OCI-LY1 (cell line): ENCODE measurements at regions not wholly inside any gene's neighbourhood (a gene's known extent, or its start where the extent isn't known, plus 50 kb on each side); places are given as distances from the start of the nearest gene placed in this dataset.

Source experiments
- H2AFZ ChIP-seq: fragments of 200-600 bp; sonication (generic), shearing (Covaris generic); 2 replicates; pipeline ENCODE4 v1.6.0; 2014; ENCODE audit warnings: antibody characterized with exemption, mild to moderate bottlenecking, low read length
- H3F3A ChIP-seq: fragments of 200-600 bp; sonication (generic), shearing (Covaris generic); 2 replicates; pipeline ENCODE4 v1.6.0; 2014; ENCODE audit warnings: mild to moderate bottlenecking, antibody characterized with exemption, low read length, moderate library complexity; ENCODE audit not compliant: insufficient read depth
- H3K27ac ChIP-seq: fragments of 200-600 bp; sonication (generic); 2 replicates; pipeline ENCODE4 v1.5.1; 2014; ENCODE audit warnings: low read length, mixed run types, mild to moderate bottlenecking, low read depth; ENCODE audit not compliant: poor library complexity, severe bottlenecking
- H3K27me3 ChIP-seq: fragments of 200-600 bp; sonication (generic); 2 replicates; pipeline ENCODE4 v1.6.0; 2014; ENCODE audit warnings: antibody characterized with exemption, mild to moderate bottlenecking, low read length, moderate library complexity; ENCODE audit not compliant: insufficient read depth
- H3K36me3 ChIP-seq: fragments of 200-600 bp; sonication (generic); 2 replicates; pipeline ENCODE4 v1.6.1; 2014; ENCODE audit warnings: mild to moderate bottlenecking, antibody characterized with exemption, low read length, moderate library complexity, mixed read lengths; ENCODE audit not compliant: insufficient read depth
- H3K4me1 ChIP-seq: fragments of 200-600 bp; sonication (generic); 2 replicates; pipeline ENCODE4 v1.5.1; 2014; ENCODE audit warnings: mild to moderate bottlenecking, low read length, moderate library complexity; ENCODE audit not compliant: insufficient read depth, severe bottlenecking
- H3K4me2 ChIP-seq: fragments of 200-600 bp; sonication (generic), shearing (Covaris generic); 2 replicates; pipeline ENCODE4 v1.6.1; 2014; ENCODE audit warnings: low read length
- H3K4me3 ChIP-seq: fragments of 200-600 bp; sonication (generic); 2 replicates; pipeline ENCODE4 v1.5.1; 2014; ENCODE audit warnings: low read length, low read depth, mild to moderate bottlenecking, mixed read lengths; ENCODE audit not compliant: poor library complexity, severe bottlenecking
- H3K79me2 ChIP-seq: fragments of 200-600 bp; shearing (Covaris generic); 2 replicates; pipeline ENCODE4 v1.6.1; 2016; ENCODE audit warnings: mixed run types, low read length, mixed read lengths; ENCODE audit not compliant: insufficient read depth
- H3K9ac ChIP-seq: fragments of 200-600 bp; sonication (generic), shearing (Covaris generic); 2 replicates; pipeline ENCODE4 v1.6.1; 2014; ENCODE audit warnings: mild to moderate bottlenecking, low read length, mixed read lengths
- H3K9me2 ChIP-seq: fragments of 200-600 bp; sonication (generic), shearing (Covaris generic); 2 replicates; pipeline ENCODE4 v1.6.1; 2014; ENCODE audit warnings: low read depth, mild to moderate bottlenecking, low read length, mixed read lengths
- H3K9me3 ChIP-seq: fragments of 200-600 bp; shearing (Covaris generic); 2 replicates; pipeline ENCODE4 v1.6.1; 2014; ENCODE audit warnings: low read length, mixed read lengths
- H4K20me1 ChIP-seq: fragments of 200-600 bp; sonication (generic), shearing (Covaris generic); 2 replicates; pipeline ENCODE4 v1.6.0; 2016; ENCODE audit warnings: mild to moderate bottlenecking, low read length; ENCODE audit not compliant: insufficient read depth
- CTCF ChIP-seq: fragments of 200-600 bp; sonication (generic), shearing (Covaris generic); IDR thresholded peaks from 2 replicates; pipeline ENCODE4 v1.5.1; 2017; ENCODE audit warnings: mild to moderate bottlenecking, antibody characterized with exemption, low read length, moderate library complexity, mixed read lengths
- EZH2 ChIP-seq: fragments of 200-600 bp; sonication (generic), shearing (Covaris generic); IDR thresholded peaks from 2 replicates; pipeline ENCODE4 v1.8.0; 2017; ENCODE audit warnings: borderline replicate concordance, mixed run types, mild to moderate bottlenecking, antibody characterized with exemption, low read length, moderate library complexity, mixed read lengths

- Histone ChIP-seq H3K9ac (no peak overlapping the region), H3K4me1 (no peaks in the 10 kb centered on the region), H3F3A (no peaks in the 10 kb centered on the region), H3K4me2 (no peak overlapping the region), H3K36me3 (no peaks in the 10 kb centered on the region), H4K20me1 (no peaks in the 10 kb centered on the region), H3K9me3 (no peaks in the 10 kb centered on the region), H3K27me3 (no peaks in the 10 kb centered on the region), H3K79me2 (no peaks in the 10 kb centered on the region), H2AFZ (no peak overlapping the region), H3K27ac (no peak overlapping the region), H3K4me3 (no peak overlapping the region), H3K9me2 (no peaks in the 10 kb centered on the region)
- TF ChIP-seq EZH2: no peak
- no peak for TF ChIP-seq CTCF
Observed at GRCh38 chr13:31945202-31945961, 86.2 kb upstream of the FRY start.

GRCh38 chr13:31946091-31946770 lies 85.3 kb upstream of the FRY start:
- H3K4me1 ChIP-seq: no peaks in the 10 kb centered on the region
- H3K36me3 ChIP-seq: no peaks in the 10 kb centered on the region
- no peaks in the 10 kb centered on the region for H4K20me1 ChIP-seq
- H3K27ac ChIP-seq: no peak overlapping the region
- no peak overlapping the region for H2AFZ ChIP-seq
- TF ChIP-seq EZH2: no peak
- no peak overlapping the region for H3K4me2 ChIP-seq
- no peaks in the 10 kb centered on the region for H3K27me3 ChIP-seq
- H3K9me2 ChIP-seq: no peaks in the 10 kb centered on the region
- H3K4me3 ChIP-seq: no peak overlapping the region
- H3K9ac ChIP-seq: no peak overlapping the region
- H3K9me3 ChIP-seq: no peaks in the 10 kb centered on the region
- H3K79me2 ChIP-seq: no peaks in the 10 kb centered on the region
- no peaks in the 10 kb centered on the region for H3F3A ChIP-seq

- H3K9me3 ChIP-seq: no peaks in the 10 kb centered on the region
- no peaks in the 10 kb centered on the region for H4K20me1 ChIP-seq
- no peak overlapping the region for H2AFZ ChIP-seq
- no peaks in the 10 kb centered on the region for H3K36me3 ChIP-seq
- no peaks in the 10 kb centered on the region for H3F3A ChIP-seq
- TF ChIP-seq CTCF (no peak), EZH2 (no peak)
- H3K9me2 ChIP-seq: no peaks in the 10 kb centered on the region
- H3K4me2 ChIP-seq: no peak overlapping the region
- no peaks in the 10 kb centered on the region for H3K27me3 ChIP-seq
- no peak overlapping the region for H3K27ac ChIP-seq
- no peak overlapping the region for H3K4me3 ChIP-seq
- no peaks in the 10 kb centered on the region for H3K79me2 ChIP-seq
- H3K4me1 ChIP-seq: no peaks in the 10 kb centered on the region
- no peak overlapping the region for H3K9ac ChIP-seq
Observed at GRCh38 chr13:31947105-31947504, 84.5 kb upstream of the FRY start.
